ENCODE measurements at regions not wholly inside any gene's neighbourhood (a gene's known extent, or its start where the extent isn't known, plus 50 kb on each side); places are given as distances from the start of the nearest gene placed in this dataset.

- WGBS: 33% methylated on average over 7 of the region's 7 CpGs
- H3K36me3 ChIP-seq (ENCODE audit: control insufficient read depth in 4 of 4, insufficient read depth in 3 of 4, low read depth in 1 of 4, low read length in 3 of 4): no peaks in the 10 kb centered on the region
- DNase-seq (ENCODE audit: low spot score): no peak
- no peak for TF ChIP-seq GABPA (IDR thresholded peaks at IDR 0.05 in 1 of 2, conservative IDR thresholded peaks at IDR 0.05 in 1 of 2)
- TF ChIP-seq NR2F2 (IDR thresholded peaks at IDR 0.05): no peak
- TF ChIP-seq ATF3 (IDR thresholded peaks at IDR 0.05): no peak
- no peak for TF ChIP-seq FOXA2 (IDR thresholded peaks at IDR 0.05)
- TF ChIP-seq CTCF (IDR thresholded peaks at IDR 0.05; ENCODE audit: low read depth, low read length, missing input control): no peak
- no peak for TF ChIP-seq RAD21 (IDR thresholded peaks at IDR 0.05)
- TF ChIP-seq TAF1 (conservative IDR thresholded peaks at IDR 0.05): no peak
- TF ChIP-seq RXRA (IDR thresholded peaks at IDR 0.05): no peak
- no peak for TF ChIP-seq ZBTB33 (IDR thresholded peaks at IDR 0.05)
- no peak for TF ChIP-seq HNF4A (conservative IDR thresholded peaks at IDR 0.05)
- no peak for TF ChIP-seq EGR1 (IDR thresholded peaks at IDR 0.05; ENCODE audit: low read depth in 2 of 2)
- peaks cover 0 to 2% (median 0%) of the 10 kb centered on the region in 4 donors for H3K9me3 ChIP-seq (ENCODE audit: control insufficient read depth in 4 of 4, low read length in 3 of 4)
- H3K9ac ChIP-seq (ENCODE audit: low read depth in 1 of 2, low read length in 2 of 2): no peak overlapping the region
- no peak overlapping the region for H3K27ac ChIP-seq (ENCODE audit: low read depth in 1 of 2, low read length in 2 of 2)
- no peak overlapping the region for H3K4me3 ChIP-seq (ENCODE audit: low read depth in 1 of 3, low read length in 3 of 3)
- peaks cover 0 to 5% (median 0%) of the 10 kb centered on the region in 4 donors for H3K27me3 ChIP-seq (ENCODE audit: control insufficient read depth in 4 of 4, insufficient read depth in 4 of 4, low read length in 3 of 4)
- no peaks in the 10 kb centered on the region for H3K4me1 ChIP-seq (ENCODE audit: control insufficient read depth in 4 of 4, insufficient read depth in 4 of 4, low read length in 3 of 4)
Observed at GRCh38 chr12:118780939-118781338, 200.4 kb upstream of the SRRM4 start.

- DNase-seq (ENCODE audit: low spot score): no peak
- Histone ChIP-seq H3K27me3 (ENCODE audit: control insufficient read depth in 4 of 4, insufficient read depth in 4 of 4, low read length in 3 of 4) (peaks cover 0 to 5% (median 0%) of the 10 kb centered on the region in 4 donors), H3K36me3 (ENCODE audit: control insufficient read depth in 4 of 4, insufficient read depth in 3 of 4, low read depth in 1 of 4, low read length in 3 of 4) (no peaks in the 10 kb centered on the region), H3K4me1 (ENCODE audit: control insufficient read depth in 4 of 4, insufficient read depth in 4 of 4, low read length in 3 of 4) (no peaks in the 10 kb centered on the region), H3K27ac (ENCODE audit: low read depth in 1 of 2, low read length in 2 of 2) (no peak overlapping the region), H3K9me3 (ENCODE audit: control insufficient read depth in 4 of 4, low read length in 3 of 4) (no peaks in the 10 kb centered on the region), H3K4me3 (ENCODE audit: low read depth in 1 of 3, low read length in 3 of 3) (no peak overlapping the region), H3K9ac (ENCODE audit: low read depth in 1 of 2, low read length in 2 of 2) (no peak overlapping the region)
- TF ChIP-seq FOXA2 (IDR thresholded peaks at IDR 0.05): no peak
- no peak for TF ChIP-seq MAX (IDR thresholded peaks at IDR 0.05)
- TF ChIP-seq HNF4G (IDR thresholded peaks at IDR 0.05): no peak
- TF ChIP-seq TAF1 (conservative IDR thresholded peaks at IDR 0.05): no peak
- no peak for TF ChIP-seq REST (IDR thresholded peaks at IDR 0.05)
- TF ChIP-seq GABPA (IDR thresholded peaks at IDR 0.05 in 1 of 2, conservative IDR thresholded peaks at IDR 0.05 in 1 of 2): no peak
- no peak for TF ChIP-seq HNF4A (conservative IDR thresholded peaks at IDR 0.05)
- no peak for TF ChIP-seq SP1 (IDR thresholded peaks at IDR 0.05)
- TF ChIP-seq ZBTB33 (IDR thresholded peaks at IDR 0.05): no peak
- no peak for TF ChIP-seq JUND (IDR thresholded peaks at IDR 0.05)
- no peak for TF ChIP-seq RAD21 (IDR thresholded peaks at IDR 0.05)
- no peak for TF ChIP-seq ATF3 (IDR thresholded peaks at IDR 0.05)
- TF ChIP-seq RXRA (IDR thresholded peaks at IDR 0.05): no peak
- TF ChIP-seq FOXA1 (IDR thresholded peaks at IDR 0.05): no peak
- no peak for TF ChIP-seq CTCF (IDR thresholded peaks at IDR 0.05; ENCODE audit: low read depth, low read length, missing input control)
- no peak for TF ChIP-seq YY1 (IDR thresholded peaks at IDR 0.05)
- TF ChIP-seq NR2F2 (IDR thresholded peaks at IDR 0.05): no peak
- WGBS: 69% methylated on average over 3 of the region's 3 CpGs
Observed at GRCh38 chr12:118781692-118782091, 199.6 kb upstream of the SRRM4 start.
